Testis (tissue), 2 donors: ENCODE measurements at regions not wholly inside any gene's neighbourhood (a gene's known extent, or its start where the extent isn't known, plus 50 kb on each side); places are given as distances from the start of the nearest gene placed in this dataset.

Experiments used
- POLR2A ChIP-seq: fragments of 450-650 bp; IDR thresholded peaks from one replicate; pipeline ENCODE4 v1.6.1; 2017; ENCODE audit warnings: antibody characterized with exemption, mild to moderate bottlenecking, moderate library complexity
- TF ChIP-seq, protein P1 (sequence below), 3 experiments: fragments of 450-650 bp in 2 of 3; fragments of 200-600 bp in 1 of 3; sonication (generic) in 1 of 3; IDR thresholded peaks; one replicate each; pipeline ENCODE4 v1.5.1; 2016 to 2019; ENCODE audit warnings: antibody characterized with exemption in 3 of 3, mild to moderate bottlenecking in 2 of 3, moderate library complexity in 1 of 3

- TF ChIP-seq, protein P1, sequence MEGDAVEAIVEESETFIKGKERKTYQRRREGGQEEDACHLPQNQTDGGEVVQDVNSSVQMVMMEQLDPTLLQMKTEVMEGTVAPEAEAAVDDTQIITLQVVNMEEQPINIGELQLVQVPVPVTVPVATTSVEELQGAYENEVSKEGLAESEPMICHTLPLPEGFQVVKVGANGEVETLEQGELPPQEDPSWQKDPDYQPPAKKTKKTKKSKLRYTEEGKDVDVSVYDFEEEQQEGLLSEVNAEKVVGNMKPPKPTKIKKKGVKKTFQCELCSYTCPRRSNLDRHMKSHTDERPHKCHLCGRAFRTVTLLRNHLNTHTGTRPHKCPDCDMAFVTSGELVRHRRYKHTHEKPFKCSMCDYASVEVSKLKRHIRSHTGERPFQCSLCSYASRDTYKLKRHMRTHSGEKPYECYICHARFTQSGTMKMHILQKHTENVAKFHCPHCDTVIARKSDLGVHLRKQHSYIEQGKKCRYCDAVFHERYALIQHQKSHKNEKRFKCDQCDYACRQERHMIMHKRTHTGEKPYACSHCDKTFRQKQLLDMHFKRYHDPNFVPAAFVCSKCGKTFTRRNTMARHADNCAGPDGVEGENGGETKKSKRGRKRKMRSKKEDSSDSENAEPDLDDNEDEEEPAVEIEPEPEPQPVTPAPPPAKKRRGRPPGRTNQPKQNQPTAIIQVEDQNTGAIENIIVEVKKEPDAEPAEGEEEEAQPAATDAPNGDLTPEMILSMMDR (IDR thresholded peaks at IDR 0.05): no peak
- no peak for TF ChIP-seq POLR2A
These were observed 101.4 kb upstream of the LRIG1 start for GRCh38 chr3:66602237-66602636.
